Left lung (tissue), 4 donors: ENCODE measurements at regions not wholly inside any gene's neighbourhood (a gene's known extent, or its start where the extent isn't known, plus 50 kb on each side); places are given as distances from the start of the nearest gene placed in this dataset.

Source experiments
- ATAC-seq: fragments of 200-7000 bp; cut with Tn5 transposase; one replicate; pipeline ENCODE4 v1.9.1; 2020; ENCODE audit warnings: moderate library complexity
- DNase-seq, 4 donors: peaks; one replicate each; pipeline ENCODE4 v3.0.0-alpha.2; 2013 to 2020
- H3K27ac ChIP-seq, 2 donors: fragments of 200-600 bp; sonication (generic) in 1 of 2; one replicate each; pipeline versions ENCODE4 v1.5.0 to v1.8.0; 2020 to 2021
- H3K27me3 ChIP-seq, 2 donors: fragments of 200-600 bp; sonication (generic) in 1 of 2; one replicate each; pipeline versions ENCODE4 v1.5.0 to v1.8.0; 2020 to 2021
- H3K36me3 ChIP-seq, 2 donors: fragments of 200-600 bp; sonication (generic) in 1 of 2; one replicate each; pipeline versions ENCODE4 v1.5.0 to v1.8.0; 2020 to 2021
- H3K4me1 ChIP-seq, 2 donors: fragments of 200-600 bp; one replicate each; pipeline ENCODE4 v1.8.0; 2021
- H3K4me3 ChIP-seq, 2 donors: fragments of 200-600 bp; sonication (generic) in 1 of 2; one replicate each; pipeline versions ENCODE4 v1.5.0 to v1.8.0; 2020 to 2021; ENCODE audit warnings: mild to moderate bottlenecking in 1 of 2
- H3K9me3 ChIP-seq, 2 donors: fragments of 200-600 bp; sonication (generic) in 1 of 2; one replicate each; pipeline versions ENCODE4 v1.5.0 to v1.8.0; 2020 to 2021
- intact Hi-C, 2 donors: fragments of 100-400 bp; cut with DNase I; formaldehyde crosslinking; loops; one replicate each; pipeline versions ENCODE4 v1.11.2 to v1.14.2; 2022
- TF ChIP-seq, protein P1 (sequence below), 2 donors: fragments of 200-600 bp; sonication (generic) in 1 of 2; IDR thresholded peaks; one replicate each; pipeline versions ENCODE4 v1.5.0 to v1.8.0; 2021; ENCODE audit warnings: antibody characterized with exemption in 2 of 2
- donor health status: DM: no; HTN: yes; CAD: no.
- donor health status: DM: no; HTN: no; CAD: no.

DNA sequence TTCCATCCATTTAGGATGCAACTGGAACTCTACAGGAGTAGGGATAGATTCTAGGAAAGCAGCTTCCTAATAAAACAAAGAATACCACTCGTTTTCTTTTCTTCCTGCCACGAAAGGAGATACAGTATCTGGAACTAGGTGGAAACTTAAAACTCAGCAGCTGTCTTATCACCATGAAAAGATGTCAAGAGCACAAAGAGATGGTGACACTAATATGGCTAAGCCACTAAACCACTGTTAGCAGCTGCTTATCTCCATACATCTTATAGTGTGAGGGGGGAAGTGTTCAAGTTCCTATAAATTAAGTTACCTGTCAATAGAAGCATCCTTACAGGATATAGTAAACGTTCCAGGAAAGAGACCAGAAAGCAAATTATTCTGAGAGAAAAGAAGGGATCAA is 162.5 kb downstream of the TYW3 start:
- TF ChIP-seq, protein P1, sequence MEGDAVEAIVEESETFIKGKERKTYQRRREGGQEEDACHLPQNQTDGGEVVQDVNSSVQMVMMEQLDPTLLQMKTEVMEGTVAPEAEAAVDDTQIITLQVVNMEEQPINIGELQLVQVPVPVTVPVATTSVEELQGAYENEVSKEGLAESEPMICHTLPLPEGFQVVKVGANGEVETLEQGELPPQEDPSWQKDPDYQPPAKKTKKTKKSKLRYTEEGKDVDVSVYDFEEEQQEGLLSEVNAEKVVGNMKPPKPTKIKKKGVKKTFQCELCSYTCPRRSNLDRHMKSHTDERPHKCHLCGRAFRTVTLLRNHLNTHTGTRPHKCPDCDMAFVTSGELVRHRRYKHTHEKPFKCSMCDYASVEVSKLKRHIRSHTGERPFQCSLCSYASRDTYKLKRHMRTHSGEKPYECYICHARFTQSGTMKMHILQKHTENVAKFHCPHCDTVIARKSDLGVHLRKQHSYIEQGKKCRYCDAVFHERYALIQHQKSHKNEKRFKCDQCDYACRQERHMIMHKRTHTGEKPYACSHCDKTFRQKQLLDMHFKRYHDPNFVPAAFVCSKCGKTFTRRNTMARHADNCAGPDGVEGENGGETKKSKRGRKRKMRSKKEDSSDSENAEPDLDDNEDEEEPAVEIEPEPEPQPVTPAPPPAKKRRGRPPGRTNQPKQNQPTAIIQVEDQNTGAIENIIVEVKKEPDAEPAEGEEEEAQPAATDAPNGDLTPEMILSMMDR (IDR thresholded peaks at IDR 0.05): no peak
- ATAC-seq: no peak

DNA sequence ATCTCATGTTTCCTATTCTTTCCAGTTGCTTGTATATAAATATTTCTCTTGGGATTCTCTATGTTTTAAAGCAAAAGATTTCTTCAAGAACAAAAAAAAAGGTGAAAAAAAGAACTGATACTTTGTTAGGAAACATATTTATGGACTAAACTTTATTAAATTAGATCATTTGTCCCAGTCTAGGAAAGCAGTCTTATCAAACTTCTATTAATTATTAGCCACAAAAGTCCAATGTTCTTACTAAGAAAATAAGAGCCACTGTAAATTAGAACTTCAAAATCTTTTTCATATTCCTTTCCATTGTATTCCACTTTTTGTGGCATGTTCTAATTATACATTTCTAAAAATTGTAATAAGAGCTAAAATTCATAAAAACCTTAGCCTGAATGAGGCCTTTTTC is 175.2 kb downstream of the TYW3 start:
- ATAC-seq (no peak), DNase-seq (no peak)
- TF ChIP-seq, protein P1 (IDR thresholded peaks at IDR 0.05): no peak

More for the DNA sequence above, 162.5 kb downstream of the TYW3 start:
- no peak for DNase-seq
- H3K9me3 ChIP-seq: peaks cover 0 to 12% of the 10 kb centered on the region in 2 donors
- intact Hi-C loops: no loop called here
- no peaks in the 10 kb centered on the region for H3K4me1 ChIP-seq
- no peaks in the 10 kb centered on the region for H3K36me3 ChIP-seq
- H3K27ac ChIP-seq: no peak overlapping the region
- no peaks in the 10 kb centered on the region for H3K27me3 ChIP-seq
- H3K4me3 ChIP-seq: no peak overlapping the region

DNA sequence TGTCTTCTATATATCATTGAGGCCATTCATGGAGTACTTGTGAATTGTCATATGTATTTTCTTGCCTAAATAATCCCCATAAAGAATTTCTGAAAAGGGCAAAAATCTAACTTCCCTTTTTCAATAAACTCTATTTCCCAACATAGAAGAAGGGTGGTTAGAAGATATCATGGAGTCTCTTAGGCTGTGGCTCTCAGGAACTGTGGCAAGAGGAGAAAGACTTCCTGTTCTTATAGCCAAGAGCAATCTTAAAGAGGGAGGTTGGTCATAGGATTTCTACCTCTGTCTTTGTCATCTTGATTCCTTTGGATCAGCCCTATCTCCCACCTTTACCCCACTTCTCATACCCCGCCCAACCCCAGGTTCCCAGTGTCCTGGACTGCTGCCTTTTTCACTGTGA is 175.8 kb downstream of the TYW3 start:
- ATAC-seq: no peak
- TF ChIP-seq, protein P1 (IDR thresholded peaks at IDR 0.05): no peak
- DNase-seq: no peak
- intact Hi-C loops: no loop called here
- H3K27ac ChIP-seq: no peak overlapping the region
- H3K36me3 ChIP-seq: no peaks in the 10 kb centered on the region
- H3K4me1 ChIP-seq: no peaks in the 10 kb centered on the region
- H3K27me3 ChIP-seq: no peaks in the 10 kb centered on the region
- no peak overlapping the region for H3K4me3 ChIP-seq
- peaks cover 0 to 9% of the 10 kb centered on the region in 2 donors for H3K9me3 ChIP-seq

More for the DNA sequence above, 175.2 kb downstream of the TYW3 start:
- Histone ChIP-seq H3K9me3 (peaks cover 0 to 4% of the 10 kb centered on the region in 2 donors), H3K27ac (no peak overlapping the region), H3K4me3 (no peak overlapping the region), H3K36me3 (no peaks in the 10 kb centered on the region), H3K27me3 (no peaks in the 10 kb centered on the region), H3K4me1 (no peaks in the 10 kb centered on the region)
- intact Hi-C loops: no loop called here

DNA sequence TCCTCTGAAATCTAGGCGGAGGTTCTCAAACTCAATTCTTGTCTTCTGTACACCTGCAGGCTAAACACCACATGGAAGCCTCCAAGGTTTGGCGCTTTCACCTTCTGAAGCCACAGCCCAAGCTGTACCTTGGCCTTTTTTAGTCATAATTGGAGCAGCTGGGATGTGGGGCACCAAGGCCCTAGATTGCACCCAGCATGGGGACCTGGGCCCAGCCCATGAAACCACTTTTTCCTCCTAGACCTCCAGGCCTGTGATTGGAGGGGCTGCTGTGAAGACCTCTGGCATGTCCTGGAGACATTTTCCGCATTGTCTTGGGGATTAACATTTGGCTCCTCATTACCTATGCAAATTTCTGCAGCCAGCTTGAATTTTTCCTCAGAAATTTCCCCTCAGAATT is 181.0 kb downstream of the TYW3 start:
- no peak overlapping the region for H3K27ac ChIP-seq
- H3K27me3 ChIP-seq: no peaks in the 10 kb centered on the region
- DNase-seq: no peak
- TF ChIP-seq, protein P1 (IDR thresholded peaks at IDR 0.05): no peak
- intact Hi-C loops: no loop called here
- no peak for ATAC-seq
- H3K36me3 ChIP-seq: no peaks in the 10 kb centered on the region
- peaks cover 0 to 51% of the 10 kb centered on the region in 2 donors for H3K9me3 ChIP-seq
- no peaks in the 10 kb centered on the region for H3K4me1 ChIP-seq
- no peak overlapping the region for H3K4me3 ChIP-seq

DNA sequence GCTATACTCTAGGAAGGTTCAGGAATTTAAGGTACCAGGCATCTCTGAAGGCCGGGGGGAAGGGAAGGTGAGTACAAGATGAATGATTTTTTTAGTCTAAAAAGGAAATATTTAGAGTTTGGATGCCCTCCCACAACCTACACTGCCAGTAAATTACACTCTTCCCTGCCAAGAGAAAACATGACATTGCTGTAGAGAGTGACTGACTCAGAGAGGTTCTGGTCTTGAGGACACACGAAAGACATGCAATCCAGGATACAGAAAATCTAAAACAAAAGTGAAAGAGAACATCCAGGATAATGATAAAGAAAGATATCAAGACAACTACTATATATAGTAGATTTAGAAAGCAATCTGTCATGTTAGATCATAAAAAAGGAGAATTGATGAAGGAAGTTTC is 200.5 kb downstream of the TYW3 start:
- intact Hi-C loops: no loop called here
- no peak for ATAC-seq
- TF ChIP-seq, protein P1 (IDR thresholded peaks at IDR 0.05): no peak
- H3K4me1 ChIP-seq: no peaks in the 10 kb centered on the region
- peaks cover 0 to 6% of the 10 kb centered on the region in 2 donors for H3K9me3 ChIP-seq
- H3K36me3 ChIP-seq: no peaks in the 10 kb centered on the region
- H3K4me3 ChIP-seq: no peak overlapping the region
- H3K27ac ChIP-seq: no peak overlapping the region
- no peaks in the 10 kb centered on the region for H3K27me3 ChIP-seq
- DNase-seq: no peak
